ENCODE measurements at regions not wholly inside any gene's neighbourhood (a gene's known extent, or its start where the extent isn't known, plus 50 kb on each side); places are given as distances from the start of the nearest gene placed in this dataset.

DNA sequence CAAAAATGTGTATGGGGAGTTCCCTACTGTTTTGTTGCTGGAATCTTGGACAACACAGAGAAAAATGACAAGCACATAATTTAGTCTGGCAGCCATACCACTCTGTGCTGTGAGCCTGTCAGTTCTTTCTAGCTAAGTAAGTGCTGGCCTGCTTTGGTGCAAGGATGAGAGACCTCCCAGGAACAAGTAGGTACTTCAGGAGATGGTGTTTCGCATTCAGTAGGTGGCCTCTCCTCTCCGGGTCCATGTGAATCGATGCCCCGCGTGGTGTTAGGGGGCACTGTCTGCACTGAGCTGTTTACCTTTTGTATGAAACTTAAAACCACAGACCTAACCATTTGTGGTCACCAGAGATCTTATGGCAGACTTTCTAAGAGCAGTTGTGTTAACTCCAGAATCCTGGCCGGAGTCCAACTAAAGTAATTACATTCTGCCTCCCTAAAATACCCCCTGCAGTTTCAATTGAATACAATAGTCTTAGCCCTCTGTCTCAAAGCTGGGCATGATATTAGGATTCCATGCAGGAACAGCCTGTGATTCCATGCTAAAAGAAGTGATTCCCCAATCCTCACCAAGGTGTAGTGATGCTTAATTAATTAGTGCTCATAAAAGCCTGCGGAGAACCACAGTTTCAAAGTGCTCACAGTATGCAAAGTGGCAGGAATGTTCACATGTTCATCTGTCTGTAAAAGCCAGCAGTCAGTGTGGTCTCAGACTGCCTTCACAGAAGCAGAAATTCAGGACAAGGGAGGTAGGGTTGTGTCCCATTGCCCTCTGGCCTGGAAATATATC lies 64.2 kb downstream of the LLPH start (continued):
- TF ChIP-seq, protein P1, sequence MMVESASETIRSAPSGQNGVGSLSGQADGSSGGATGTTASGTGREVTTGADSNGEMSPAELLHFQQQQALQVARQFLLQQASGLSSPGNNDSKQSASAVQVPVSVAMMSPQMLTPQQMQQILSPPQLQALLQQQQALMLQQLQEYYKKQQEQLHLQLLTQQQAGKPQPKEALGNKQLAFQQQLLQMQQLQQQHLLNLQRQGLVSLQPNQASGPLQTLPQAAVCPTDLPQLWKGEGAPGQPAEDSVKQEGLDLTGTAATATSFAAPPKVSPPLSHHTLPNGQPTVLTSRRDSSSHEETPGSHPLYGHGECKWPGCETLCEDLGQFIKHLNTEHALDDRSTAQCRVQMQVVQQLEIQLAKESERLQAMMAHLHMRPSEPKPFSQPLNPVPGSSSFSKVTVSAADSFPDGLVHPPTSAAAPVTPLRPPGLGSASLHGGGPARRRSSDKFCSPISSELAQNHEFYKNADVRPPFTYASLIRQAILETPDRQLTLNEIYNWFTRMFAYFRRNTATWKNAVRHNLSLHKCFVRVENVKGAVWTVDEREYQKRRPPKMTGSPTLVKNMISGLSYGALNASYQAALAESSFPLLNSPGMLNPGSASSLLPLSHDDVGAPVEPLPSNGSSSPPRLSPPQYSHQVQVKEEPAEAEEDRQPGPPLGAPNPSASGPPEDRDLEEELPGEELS (CRISPR knock-in tag; IDR thresholded peaks at IDR 0.05): 0 out of 2 replicates have a peak, but pooled peaks have one; percentile 16
- TF ChIP-seq KMT2A (CRISPR knock-in tag; IDR thresholded peaks at IDR 0.05) (no peak), ZNF547 (CRISPR knock-in tag; IDR thresholded peaks at IDR 0.05) (no peak), SOX6 (IDR thresholded peaks at IDR 0.05) (no peak), SOX6 (CRISPR knock-in tag; IDR thresholded peaks at IDR 0.05) (peak; percentile 52; the same call in 1 of the 2 replicates), BCL6 (CRISPR knock-in tag; IDR thresholded peaks at IDR 0.05) (peak; percentile 77), FOXA1 (IDR thresholded peaks at IDR 0.05) (no peak), FOXA1 (CRISPR knock-in tag; IDR thresholded peaks at IDR 0.05) (peak; percentile 79), RARA (CRISPR knock-in tag; IDR thresholded peaks at IDR 0.05) (0 out of 2 replicates have a peak, but pooled peaks have one; percentile 6), SMC3 (IDR thresholded peaks at IDR 0.05; ENCODE audit: low read length) (0 out of 2 replicates have a peak, but pooled peaks have one; percentile 12), NFIC (IDR thresholded peaks at IDR 0.05; ENCODE audit: low read length) (no peak), FOXA3 (CRISPR knock-in tag; IDR thresholded peaks at IDR 0.05) (peak; percentile 77), ZNF331 (CRISPR knock-in tag; IDR thresholded peaks at IDR 0.05) (0 out of 2 replicates have a peak, but pooled peaks have one; percentile 54), ZNF3 (CRISPR knock-in tag; IDR thresholded peaks at IDR 0.05) (no peak), REPIN1 (CRISPR knock-in tag; IDR thresholded peaks at IDR 0.05; ENCODE audit: borderline replicate concordance, low read depth) (0 out of 2 replicates have a peak, but pooled peaks have one; percentile 39), SIX1 (CRISPR knock-in tag; IDR thresholded peaks at IDR 0.05; ENCODE audit: borderline replicate concordance) (peak; percentile 86; the same call in 1 of the 2 replicates), FOXO1 (CRISPR knock-in tag; IDR thresholded peaks at IDR 0.05) (peak; percentile 30; the same call in 1 of the 2 replicates), SETDB1 (CRISPR knock-in tag; IDR thresholded peaks at IDR 0.05; ENCODE audit: borderline replicate concordance) (no peak), TBX2 (CRISPR knock-in tag; IDR thresholded peaks at IDR 0.05; ENCODE audit: borderline replicate concordance) (peak; percentile 36; the same call in 1 of the 2 replicates)
- TF ChIP-seq, protein P2, sequence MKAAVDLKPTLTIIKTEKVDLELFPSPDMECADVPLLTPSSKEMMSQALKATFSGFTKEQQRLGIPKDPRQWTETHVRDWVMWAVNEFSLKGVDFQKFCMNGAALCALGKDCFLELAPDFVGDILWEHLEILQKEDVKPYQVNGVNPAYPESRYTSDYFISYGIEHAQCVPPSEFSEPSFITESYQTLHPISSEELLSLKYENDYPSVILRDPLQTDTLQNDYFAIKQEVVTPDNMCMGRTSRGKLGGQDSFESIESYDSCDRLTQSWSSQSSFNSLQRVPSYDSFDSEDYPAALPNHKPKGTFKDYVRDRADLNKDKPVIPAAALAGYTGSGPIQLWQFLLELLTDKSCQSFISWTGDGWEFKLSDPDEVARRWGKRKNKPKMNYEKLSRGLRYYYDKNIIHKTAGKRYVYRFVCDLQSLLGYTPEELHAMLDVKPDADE (CRISPR knock-in tag; IDR thresholded peaks at IDR 0.05): no peak
- TF ChIP-seq, protein P3, sequence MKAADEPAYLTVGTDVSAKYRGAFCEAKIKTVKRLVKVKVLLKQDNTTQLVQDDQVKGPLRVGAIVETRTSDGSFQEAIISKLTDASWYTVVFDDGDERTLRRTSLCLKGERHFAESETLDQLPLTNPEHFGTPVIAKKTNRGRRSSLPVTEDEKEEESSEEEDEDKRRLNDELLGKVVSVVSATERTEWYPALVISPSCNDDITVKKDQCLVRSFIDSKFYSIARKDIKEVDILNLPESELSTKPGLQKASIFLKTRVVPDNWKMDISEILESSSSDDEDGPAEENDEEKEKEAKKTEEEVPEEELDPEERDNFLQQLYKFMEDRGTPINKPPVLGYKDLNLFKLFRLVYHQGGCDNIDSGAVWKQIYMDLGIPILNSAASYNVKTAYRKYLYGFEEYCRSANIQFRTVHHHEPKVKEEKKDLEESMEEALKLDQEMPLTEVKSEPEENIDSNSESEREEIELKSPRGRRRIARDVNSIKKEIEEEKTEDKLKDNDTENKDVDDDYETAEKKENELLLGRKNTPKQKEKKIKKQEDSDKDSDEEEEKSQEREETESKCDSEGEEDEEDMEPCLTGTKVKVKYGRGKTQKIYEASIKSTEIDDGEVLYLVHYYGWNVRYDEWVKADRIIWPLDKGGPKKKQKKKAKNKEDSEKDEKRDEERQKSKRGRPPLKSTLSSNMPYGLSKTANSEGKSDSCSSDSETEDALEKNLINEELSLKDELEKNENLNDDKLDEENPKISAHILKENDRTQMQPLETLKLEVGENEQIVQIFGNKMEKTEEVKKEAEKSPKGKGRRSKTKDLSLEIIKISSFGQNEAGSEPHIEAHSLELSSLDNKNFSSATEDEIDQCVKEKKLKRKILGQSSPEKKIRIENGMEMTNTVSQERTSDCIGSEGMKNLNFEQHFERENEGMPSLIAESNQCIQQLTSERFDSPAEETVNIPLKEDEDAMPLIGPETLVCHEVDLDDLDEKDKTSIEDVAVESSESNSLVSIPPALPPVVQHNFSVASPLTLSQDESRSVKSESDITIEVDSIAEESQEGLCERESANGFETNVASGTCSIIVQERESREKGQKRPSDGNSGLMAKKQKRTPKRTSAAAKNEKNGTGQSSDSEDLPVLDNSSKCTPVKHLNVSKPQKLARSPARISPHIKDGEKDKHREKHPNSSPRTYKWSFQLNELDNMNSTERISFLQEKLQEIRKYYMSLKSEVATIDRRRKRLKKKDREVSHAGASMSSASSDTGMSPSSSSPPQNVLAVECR (CRISPR knock-in tag; IDR thresholded peaks at IDR 0.05; ENCODE audit: borderline replicate concordance): no peak; the same call in 1 of the 2 replicates
- TF ChIP-seq, protein P4, sequence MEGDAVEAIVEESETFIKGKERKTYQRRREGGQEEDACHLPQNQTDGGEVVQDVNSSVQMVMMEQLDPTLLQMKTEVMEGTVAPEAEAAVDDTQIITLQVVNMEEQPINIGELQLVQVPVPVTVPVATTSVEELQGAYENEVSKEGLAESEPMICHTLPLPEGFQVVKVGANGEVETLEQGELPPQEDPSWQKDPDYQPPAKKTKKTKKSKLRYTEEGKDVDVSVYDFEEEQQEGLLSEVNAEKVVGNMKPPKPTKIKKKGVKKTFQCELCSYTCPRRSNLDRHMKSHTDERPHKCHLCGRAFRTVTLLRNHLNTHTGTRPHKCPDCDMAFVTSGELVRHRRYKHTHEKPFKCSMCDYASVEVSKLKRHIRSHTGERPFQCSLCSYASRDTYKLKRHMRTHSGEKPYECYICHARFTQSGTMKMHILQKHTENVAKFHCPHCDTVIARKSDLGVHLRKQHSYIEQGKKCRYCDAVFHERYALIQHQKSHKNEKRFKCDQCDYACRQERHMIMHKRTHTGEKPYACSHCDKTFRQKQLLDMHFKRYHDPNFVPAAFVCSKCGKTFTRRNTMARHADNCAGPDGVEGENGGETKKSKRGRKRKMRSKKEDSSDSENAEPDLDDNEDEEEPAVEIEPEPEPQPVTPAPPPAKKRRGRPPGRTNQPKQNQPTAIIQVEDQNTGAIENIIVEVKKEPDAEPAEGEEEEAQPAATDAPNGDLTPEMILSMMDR (CRISPR knock-in tag; IDR thresholded peaks at IDR 0.05): peak; percentile 51

Data from HepG2 (cell line).